HEK293T (cell line): ENCODE measurements at regions not wholly inside any gene's neighbourhood (a gene's known extent, or its start where the extent isn't known, plus 50 kb on each side); places are given as distances from the start of the nearest gene placed in this dataset.

ENCODE experiments used
- ARNT ChIP-seq: fragments of 450-650 bp; IDR thresholded peaks from 2 replicates; pipeline ENCODE4 v1.6.1; 2017; ENCODE audit warnings: mild to moderate bottlenecking
- BHLHE40 ChIP-seq: fragments of 450-650 bp; IDR thresholded peaks from 2 replicates; pipeline ENCODE4 v1.6.1; 2016; ENCODE audit warnings: mild to moderate bottlenecking, moderate library complexity, borderline replicate concordance
- FOXM1 ChIP-seq: fragments of 450-650 bp; IDR thresholded peaks from 2 replicates; pipeline ENCODE4 v1.6.1; 2017; ENCODE audit warnings: mild to moderate bottlenecking, borderline replicate concordance
- NFRKB ChIP-seq: fragments of 450-650 bp; IDR thresholded peaks from 2 replicates; pipeline ENCODE4 v1.6.1; 2016; ENCODE audit warnings: mild to moderate bottlenecking, moderate library complexity

- TF ChIP-seq BHLHE40, result no peak
- TF ChIP-seq NFRKB, result no peak
- TF ChIP-seq ARNT, result no peak
- no peak for TF ChIP-seq FOXM1
These were observed 1263.5 kb upstream of the AUTS2 start for GRCh38 chr7:68334636-68335272.
